GM21737 (cell line): ENCODE measurements at regions not wholly inside any gene's neighbourhood (a gene's known extent, or its start where the extent isn't known, plus 50 kb on each side); places are given as distances from the start of the nearest gene placed in this dataset.
"Not testable (repeated sequence)": the region's sequence is repeated elsewhere in the genome, so short reads cannot be mapped to it uniquely, and the experiment has no call there.

Source experiments
- ATAC-seq: cut with Tn5 transposase; IDR thresholded peaks from one replicate; pipeline ENCODE4 v1.9.1; 2021; ENCODE audit warnings: mild to moderate bottlenecking, moderate library complexity; ENCODE audit not compliant: unreplicated experiment

- not testable (repeated sequence) for ATAC-seq
These were observed 234.3 kb downstream of the NPIPA7 start for GRCh38 chr16:16613212-16613611.

- ATAC-seq = not testable (repeated sequence)
These were observed 235.5 kb downstream of the NPIPA7 start for GRCh38 chr16:16614484-16614883.

- not testable (repeated sequence) for ATAC-seq
These were observed 240.1 kb downstream of the NPIPA7 start for GRCh38 chr16:16618963-16619465.

- not testable (repeated sequence) for ATAC-seq
These were observed 245.4 kb downstream of the NPIPA7 start for GRCh38 chr16:16624367-16624766.

- not testable (repeated sequence) for ATAC-seq
These were observed 246.2 kb downstream of the NPIPA7 start for GRCh38 chr16:16625140-16625539.

GRCh38 chr16:16627865-16628264 lies 248.9 kb downstream of the NPIPA7 start:
- not testable (repeated sequence) for ATAC-seq

GRCh38 chr16:16638231-16638630 lies 259.3 kb downstream of the NPIPA7 start:
- ATAC-seq = not testable (repeated sequence)

GRCh38 chr16:16638714-16639113 lies 259.8 kb downstream of the NPIPA7 start:
- not testable (repeated sequence) for ATAC-seq

GRCh38 chr16:16643828-16644227 lies 264.9 kb downstream of the NPIPA7 start:
- not testable (repeated sequence) for ATAC-seq

- ATAC-seq = not testable (repeated sequence)
These were observed 269.1 kb downstream of the NPIPA7 start for GRCh38 chr16:16648002-16648401.

- ATAC-seq = not testable (repeated sequence)
These were observed 293.4 kb downstream of the NPIPA7 start for GRCh38 chr16:16672180-16672812.

- ATAC-seq = not testable (repeated sequence)
These were observed 295.9 kb downstream of the NPIPA7 start for GRCh38 chr16:16674820-16675219.

GRCh38 chr16:16721849-16722248 lies 342.9 kb downstream of the NPIPA7 start:
- ATAC-seq = not testable (repeated sequence)

GRCh38 chr16:16722666-16723065 lies 343.7 kb downstream of the NPIPA7 start:
- not testable (repeated sequence) for ATAC-seq

GRCh38 chr16:16723819-16724519 lies 345.0 kb downstream of the NPIPA7 start:
- ATAC-seq = not testable (repeated sequence)

- ATAC-seq = not testable (repeated sequence)
These were observed 348.1 kb downstream of the NPIPA7 start for GRCh38 chr16:16727048-16727447.

GRCh38 chr16:16742573-16742972 lies 363.6 kb downstream of the NPIPA7 start:
- ATAC-seq = not testable (repeated sequence)

- ATAC-seq = not testable (repeated sequence)
These were observed 376.2 kb downstream of the NPIPA7 start for GRCh38 chr16:16754992-16755667.

GRCh38 chr16:16763449-16763848 lies 384.5 kb downstream of the NPIPA7 start:
- no peak for ATAC-seq

GRCh38 chr16:16770717-16771116 lies 391.8 kb downstream of the NPIPA7 start:
- not testable (repeated sequence) for ATAC-seq

- ATAC-seq = no peak
These were observed 395.4 kb downstream of the NPIPA7 start for GRCh38 chr16:16774389-16774788.
